ENCODE measurements at regions not wholly inside any gene's neighbourhood (a gene's known extent, or its start where the extent isn't known, plus 50 kb on each side); places are given as distances from the start of the nearest gene placed in this dataset.

DNA sequence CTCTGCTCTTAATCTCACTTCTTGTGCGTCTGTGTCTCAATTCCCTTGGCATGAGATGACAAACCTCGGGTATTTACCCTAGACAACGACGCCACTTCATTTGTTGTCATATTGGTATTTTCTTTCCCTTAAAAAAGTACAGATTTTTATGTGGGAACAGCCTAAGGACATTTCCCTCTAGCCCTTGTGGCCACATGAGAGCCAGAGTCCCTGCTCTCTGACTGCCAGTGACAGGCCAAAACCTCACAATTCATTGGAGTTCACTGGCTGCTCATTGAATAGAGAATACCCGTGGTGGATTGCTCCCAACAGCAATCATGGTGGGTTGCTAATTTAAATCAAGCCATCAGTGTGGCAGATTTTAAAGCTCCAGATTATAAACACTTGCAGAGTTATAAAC lies 191.3 kb upstream of the FAM3C start:
- TF ChIP-seq, protein P1, sequence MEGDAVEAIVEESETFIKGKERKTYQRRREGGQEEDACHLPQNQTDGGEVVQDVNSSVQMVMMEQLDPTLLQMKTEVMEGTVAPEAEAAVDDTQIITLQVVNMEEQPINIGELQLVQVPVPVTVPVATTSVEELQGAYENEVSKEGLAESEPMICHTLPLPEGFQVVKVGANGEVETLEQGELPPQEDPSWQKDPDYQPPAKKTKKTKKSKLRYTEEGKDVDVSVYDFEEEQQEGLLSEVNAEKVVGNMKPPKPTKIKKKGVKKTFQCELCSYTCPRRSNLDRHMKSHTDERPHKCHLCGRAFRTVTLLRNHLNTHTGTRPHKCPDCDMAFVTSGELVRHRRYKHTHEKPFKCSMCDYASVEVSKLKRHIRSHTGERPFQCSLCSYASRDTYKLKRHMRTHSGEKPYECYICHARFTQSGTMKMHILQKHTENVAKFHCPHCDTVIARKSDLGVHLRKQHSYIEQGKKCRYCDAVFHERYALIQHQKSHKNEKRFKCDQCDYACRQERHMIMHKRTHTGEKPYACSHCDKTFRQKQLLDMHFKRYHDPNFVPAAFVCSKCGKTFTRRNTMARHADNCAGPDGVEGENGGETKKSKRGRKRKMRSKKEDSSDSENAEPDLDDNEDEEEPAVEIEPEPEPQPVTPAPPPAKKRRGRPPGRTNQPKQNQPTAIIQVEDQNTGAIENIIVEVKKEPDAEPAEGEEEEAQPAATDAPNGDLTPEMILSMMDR (IDR thresholded peaks at IDR 0.05; ENCODE audit: borderline replicate concordance, insufficient read depth, low read depth, low read length): no peak
- H3K4me3 ChIP-seq (ENCODE audit: low read depth, low read length): no peak overlapping the region

DNA sequence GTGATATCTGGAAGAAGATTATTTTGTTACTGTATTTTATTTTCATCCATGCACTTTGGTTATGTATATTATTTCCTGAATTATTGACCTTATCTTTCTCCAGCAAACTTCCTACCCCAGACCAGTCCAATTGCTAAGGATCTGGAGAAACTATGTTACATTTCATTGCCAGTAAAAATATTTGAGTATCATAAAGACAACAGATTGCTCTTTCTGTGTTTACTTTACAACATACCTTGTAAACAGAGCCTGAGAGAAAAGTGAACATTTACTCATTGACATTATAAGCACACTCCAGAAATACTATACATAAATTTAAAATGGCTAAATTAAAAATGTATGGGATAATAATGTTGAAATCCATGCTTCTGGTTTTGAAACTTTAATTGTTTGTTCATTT lies 186.2 kb upstream of the FAM3C start:
- TF ChIP-seq, protein P1 (IDR thresholded peaks at IDR 0.05; ENCODE audit: borderline replicate concordance, insufficient read depth, low read depth, low read length): no peak
- H3K4me3 ChIP-seq (ENCODE audit: low read depth, low read length): no peak overlapping the region

DNA sequence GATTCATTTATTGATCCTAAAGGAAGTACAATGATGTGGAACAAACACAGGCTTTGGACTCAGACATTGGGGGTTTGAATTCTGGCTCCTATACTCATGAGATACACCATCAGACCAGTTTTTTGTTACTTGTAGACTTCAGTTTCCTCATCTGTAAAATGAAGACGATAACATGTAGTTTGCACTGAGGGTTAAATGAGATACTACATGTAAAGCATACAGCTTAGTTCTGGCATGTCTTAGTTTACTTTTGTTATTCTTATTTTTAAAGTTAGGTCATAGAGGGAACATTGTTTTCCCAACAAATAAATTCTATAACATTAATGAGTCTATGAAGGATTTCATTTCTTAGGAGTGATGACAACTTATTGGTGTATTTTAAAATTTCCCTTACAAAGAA lies 183.5 kb upstream of the FAM3C start:
- no peak overlapping the region for H3K4me3 ChIP-seq (ENCODE audit: low read depth, low read length)
- TF ChIP-seq, protein P1 (IDR thresholded peaks at IDR 0.05; ENCODE audit: borderline replicate concordance, insufficient read depth, low read depth, low read length): no peak

DNA sequence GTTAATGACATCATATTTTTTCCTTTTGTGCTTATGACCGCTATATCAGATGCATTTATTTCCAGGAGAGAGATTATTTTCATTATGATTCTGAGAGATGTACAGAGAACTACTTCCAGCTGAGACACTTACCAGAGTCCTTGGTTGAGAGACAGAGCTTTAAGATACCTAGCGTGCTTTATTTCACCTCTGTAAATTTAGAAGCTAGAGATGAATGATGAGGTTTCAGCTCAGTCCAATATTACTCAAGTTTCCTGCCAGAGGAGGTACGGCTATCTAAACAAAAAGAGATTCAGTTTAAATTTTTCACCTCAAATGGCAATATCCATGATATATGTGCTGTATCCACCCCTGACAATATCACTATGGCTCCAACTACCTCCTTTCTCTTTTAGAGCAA lies 182.6 kb upstream of the FAM3C start:
- TF ChIP-seq, protein P1 (IDR thresholded peaks at IDR 0.05; ENCODE audit: borderline replicate concordance, insufficient read depth, low read depth, low read length): no peak
- H3K4me3 ChIP-seq (ENCODE audit: low read depth, low read length): no peak overlapping the region

DNA sequence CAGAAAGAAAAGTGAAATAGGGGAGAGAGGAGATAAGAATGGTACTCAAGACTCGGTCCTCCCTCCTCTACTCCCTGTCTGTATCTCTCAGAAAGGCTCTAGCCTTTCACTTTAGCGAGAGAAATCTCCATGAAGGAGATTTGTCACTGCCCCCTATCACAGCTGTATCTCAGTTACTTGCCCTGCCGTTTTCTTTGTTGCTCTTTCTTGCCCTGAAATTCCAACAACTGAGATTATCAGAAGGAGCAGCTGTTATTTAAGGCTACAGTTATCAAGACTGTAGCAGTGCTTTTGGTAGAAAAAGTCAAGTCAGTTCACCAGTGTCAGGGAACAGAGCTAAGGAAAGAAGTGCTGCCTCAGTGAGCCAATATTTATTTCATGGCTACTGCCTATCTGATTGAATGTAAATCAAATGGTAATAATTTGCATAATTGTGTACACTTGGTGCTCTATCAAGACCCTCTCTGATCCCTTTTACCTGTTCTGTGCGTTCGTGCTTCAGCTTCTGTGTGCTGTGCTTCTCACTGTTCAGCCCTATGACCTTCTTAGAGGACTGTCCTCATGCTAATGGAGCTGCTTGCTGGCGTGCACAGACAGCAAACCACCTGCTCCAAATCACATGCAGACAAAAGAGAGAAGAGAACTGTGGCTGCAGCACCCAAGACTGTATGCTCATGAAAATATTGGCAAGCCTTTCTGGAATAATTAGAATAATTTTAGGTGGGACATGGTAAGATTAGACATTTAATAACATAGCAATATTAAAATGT lies 180.2 kb upstream of the FAM3C start:
- TF ChIP-seq, protein P1 (IDR thresholded peaks at IDR 0.05; ENCODE audit: borderline replicate concordance, insufficient read depth, low read depth, low read length): no peak
- H3K4me3 ChIP-seq (ENCODE audit: low read depth, low read length): no peak overlapping the region

DNA sequence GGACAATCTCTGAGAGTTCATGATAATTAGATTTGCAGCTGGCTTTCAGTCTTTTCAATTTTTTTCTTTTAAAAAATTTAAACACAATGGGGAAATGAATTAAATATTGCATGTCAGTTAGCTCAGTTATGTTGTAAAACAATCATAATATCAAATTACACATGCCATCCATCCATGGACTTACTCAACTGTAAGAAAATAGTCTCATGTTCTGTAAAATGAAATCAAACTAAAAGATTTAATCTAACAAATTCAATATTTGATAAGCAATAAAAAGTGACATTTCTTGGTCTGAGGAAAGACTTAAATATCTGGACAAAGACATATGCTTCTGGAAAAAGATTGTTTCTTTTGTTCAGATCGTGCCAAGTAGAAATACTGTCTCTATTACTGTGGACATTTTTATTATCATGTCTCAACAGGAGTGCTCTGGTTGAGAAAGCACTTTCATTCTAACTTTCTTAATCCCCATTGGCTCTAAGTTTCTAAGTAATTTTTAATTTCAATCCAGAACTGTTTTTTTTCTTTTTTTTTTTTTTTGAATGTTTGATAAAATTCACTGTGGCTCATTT lies 179.2 kb upstream of the FAM3C start:
- H3K4me3 ChIP-seq (ENCODE audit: low read depth, low read length): no peak overlapping the region
- TF ChIP-seq, protein P1 (IDR thresholded peaks at IDR 0.05; ENCODE audit: borderline replicate concordance, insufficient read depth, low read depth, low read length): no peak

DNA sequence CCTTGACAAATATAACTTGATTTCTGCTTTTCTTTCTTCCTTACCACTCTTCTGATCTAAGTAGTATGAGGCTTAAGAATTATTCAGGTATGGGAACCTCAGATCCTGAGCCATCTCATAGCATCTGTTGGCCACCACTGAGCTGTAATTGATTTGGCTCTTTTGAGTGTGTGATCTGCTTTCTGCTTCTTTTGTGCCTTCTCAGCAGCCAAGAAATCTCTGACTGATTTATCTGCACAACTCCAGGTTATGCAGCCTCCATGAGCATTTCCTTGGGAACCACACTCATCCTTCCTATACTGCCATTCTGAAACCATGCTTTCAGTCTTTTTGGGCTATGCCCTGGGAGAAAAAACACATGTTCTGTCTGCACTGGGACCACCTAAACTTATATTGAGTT lies 178.0 kb upstream of the FAM3C start:
- H3K4me3 ChIP-seq (ENCODE audit: low read depth, low read length): no peak overlapping the region
- TF ChIP-seq, protein P1 (IDR thresholded peaks at IDR 0.05; ENCODE audit: borderline replicate concordance, insufficient read depth, low read depth, low read length): no peak
